Tibial artery (tissue), 4 donors: ENCODE measurements at regions not wholly inside any gene's neighbourhood (a gene's known extent, or its start where the extent isn't known, plus 50 kb on each side); places are given as distances from the start of the nearest gene placed in this dataset.

ENCODE experiments used
- DNase-seq, 2 donors: peaks; one replicate each; pipeline ENCODE4 v3.0.0-alpha.2; 2019
- H3K27ac ChIP-seq, 2 donors: fragments of 200-600 bp; sonication (generic) in 1 of 2; 1 replicate in 1 of 2; 2 replicates in 1 of 2; pipeline ENCODE4 v1.5.1; 2018 to 2019; ENCODE audit warnings: mild to moderate bottlenecking in 1 of 2
- H3K27me3 ChIP-seq, 2 donors: fragments of 200-600 bp; sonication (generic) in 1 of 2; one replicate each; pipeline versions ENCODE4 v1.5.1 to v1.6.0; 2016 to 2019
- H3K36me3 ChIP-seq, 3 donors: fragments of 200-600 bp; sonication (generic) in 2 of 3; one replicate each; pipeline ENCODE4 v1.5.1; 2016 to 2019; ENCODE audit warnings: mild to moderate bottlenecking in 2 of 3
- H3K4me1 ChIP-seq, 4 donors: fragments of 200-600 bp; sonication (generic) in 2 of 4; 1 replicate in 3 of 4; 2 replicates in 1 of 4; pipeline ENCODE4 v1.5.1; 2016 to 2019
- H3K4me3 ChIP-seq, 2 donors: fragments of 200-600 bp; sonication (generic) in 1 of 2; 1 replicate in 1 of 2; 2 replicates in 1 of 2; pipeline ENCODE4 v1.5.1; 2018 to 2019; ENCODE audit warnings: mild to moderate bottlenecking in 2 of 2
- H3K9me3 ChIP-seq, 3 donors: fragments of 200-600 bp; sonication (generic) in 1 of 3; one replicate each; pipeline ENCODE4 v1.5.1; 2016 to 2019
- intact Hi-C: fragments of 100-400 bp; cut with DNase I; formaldehyde crosslinking; loops from one replicate; pipeline ENCODE4 v1.15.0; 2023; ENCODE audit warnings: low total_unique reads
- TF ChIP-seq, protein P1 (sequence below), 2 experiments: fragments of 200-600 bp in 1 of 2; fragments of 450-650 bp in 1 of 2; IDR thresholded peaks; one replicate each; pipeline ENCODE4 v1.5.1; 2017 to 2019; ENCODE audit warnings: antibody characterized with exemption in 2 of 2, mild to moderate bottlenecking in 1 of 2, moderate library complexity in 1 of 2

DNA sequence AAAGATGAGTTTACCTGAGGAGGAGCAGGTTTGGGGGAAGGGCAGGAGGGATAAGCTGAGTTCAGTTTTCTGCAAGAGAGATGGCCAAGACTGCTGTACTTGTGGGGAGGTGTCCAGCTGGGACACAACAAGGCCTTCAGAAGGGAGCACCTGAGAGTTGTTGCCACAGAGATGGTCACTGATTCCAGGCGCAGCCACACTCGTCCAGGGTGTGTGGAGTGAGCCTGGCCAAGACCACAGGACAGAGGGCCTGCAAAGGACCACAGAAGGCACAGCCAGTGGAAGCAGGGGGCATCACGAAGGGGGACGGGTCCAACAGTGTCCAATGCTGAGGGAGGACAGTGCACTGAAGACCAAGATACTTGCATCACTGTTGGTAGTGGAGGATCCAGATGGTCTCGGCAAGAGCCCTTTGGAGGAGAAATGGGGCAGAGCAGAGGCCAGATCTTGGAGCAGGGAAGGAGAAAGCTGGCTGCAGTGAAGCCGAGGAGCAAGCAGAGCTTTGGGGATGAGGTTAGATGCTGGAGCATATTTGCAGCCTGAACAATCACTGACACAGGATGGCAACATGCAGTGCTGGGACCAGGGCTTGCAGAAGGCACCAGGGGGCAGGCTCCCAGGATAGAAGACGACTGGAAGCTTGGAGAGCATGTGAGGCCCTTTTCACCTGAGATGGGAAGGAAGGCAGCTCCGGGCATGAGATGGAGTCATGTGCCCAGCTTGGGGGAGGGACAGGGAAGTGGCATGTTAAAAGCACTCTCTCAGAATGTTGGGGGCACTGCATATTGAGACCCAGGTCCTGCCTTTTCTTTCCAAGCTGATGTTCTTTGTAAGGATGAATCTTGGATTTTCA is 214.0 kb downstream of the CYP26B1 start:
- no peaks in the 10 kb centered on the region for H3K27me3 ChIP-seq
- intact Hi-C loops, result no loop called here
- peak in 1 of 2 donors; percentile 64 for DNase-seq
- peaks cover 0 to 30% (median 21%) of the 10 kb centered on the region in 4 donors for H3K4me1 ChIP-seq
- no peak overlapping the region for H3K4me3 ChIP-seq
- H3K9me3 ChIP-seq, result no peaks in the 10 kb centered on the region
- TF ChIP-seq, protein P1, sequence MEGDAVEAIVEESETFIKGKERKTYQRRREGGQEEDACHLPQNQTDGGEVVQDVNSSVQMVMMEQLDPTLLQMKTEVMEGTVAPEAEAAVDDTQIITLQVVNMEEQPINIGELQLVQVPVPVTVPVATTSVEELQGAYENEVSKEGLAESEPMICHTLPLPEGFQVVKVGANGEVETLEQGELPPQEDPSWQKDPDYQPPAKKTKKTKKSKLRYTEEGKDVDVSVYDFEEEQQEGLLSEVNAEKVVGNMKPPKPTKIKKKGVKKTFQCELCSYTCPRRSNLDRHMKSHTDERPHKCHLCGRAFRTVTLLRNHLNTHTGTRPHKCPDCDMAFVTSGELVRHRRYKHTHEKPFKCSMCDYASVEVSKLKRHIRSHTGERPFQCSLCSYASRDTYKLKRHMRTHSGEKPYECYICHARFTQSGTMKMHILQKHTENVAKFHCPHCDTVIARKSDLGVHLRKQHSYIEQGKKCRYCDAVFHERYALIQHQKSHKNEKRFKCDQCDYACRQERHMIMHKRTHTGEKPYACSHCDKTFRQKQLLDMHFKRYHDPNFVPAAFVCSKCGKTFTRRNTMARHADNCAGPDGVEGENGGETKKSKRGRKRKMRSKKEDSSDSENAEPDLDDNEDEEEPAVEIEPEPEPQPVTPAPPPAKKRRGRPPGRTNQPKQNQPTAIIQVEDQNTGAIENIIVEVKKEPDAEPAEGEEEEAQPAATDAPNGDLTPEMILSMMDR (IDR thresholded peaks at IDR 0.05), result no peak
- peak overlapping the region in 1 of 2 donors; percentile 73 for H3K27ac ChIP-seq
- H3K36me3 ChIP-seq, result no peaks in the 10 kb centered on the region

DNA sequence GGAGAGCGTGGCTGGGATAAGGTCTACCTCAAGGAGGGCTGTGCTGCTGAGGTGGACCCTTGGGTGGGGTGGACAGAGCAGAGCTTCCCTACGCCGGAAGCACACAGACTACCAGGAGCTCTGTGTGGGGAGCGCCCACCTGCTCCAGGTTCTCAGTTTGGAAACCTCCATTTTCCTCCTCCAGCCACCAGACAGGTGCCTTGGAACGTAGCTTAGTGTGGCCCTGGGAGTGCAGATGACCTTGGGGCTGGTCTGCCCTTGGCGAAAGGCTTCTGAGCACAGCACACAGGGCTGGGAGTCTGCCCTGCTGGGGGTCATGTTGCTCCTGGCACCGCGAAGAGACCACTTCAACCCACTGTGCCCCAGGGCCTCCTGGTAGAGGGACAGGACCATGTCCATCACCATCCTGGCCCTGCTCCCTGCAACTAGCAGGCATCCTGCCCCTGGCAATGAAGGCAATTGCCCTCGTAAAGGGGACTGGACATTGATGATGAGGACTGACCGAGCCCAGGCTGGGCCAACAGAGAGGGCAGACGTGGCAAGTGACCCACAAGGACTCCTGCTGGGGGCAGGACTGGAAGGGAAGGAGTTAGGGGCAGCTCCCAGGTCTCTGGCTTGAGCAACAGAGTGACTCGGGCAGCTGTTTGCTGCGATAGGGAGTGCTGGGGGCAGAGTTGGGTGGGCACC is 214.7 kb downstream of the CYP26B1 start:
- DNase-seq, result peak in 1 of 2 donors; percentile 62
- intact Hi-C loops, result no loop called here

DNA sequence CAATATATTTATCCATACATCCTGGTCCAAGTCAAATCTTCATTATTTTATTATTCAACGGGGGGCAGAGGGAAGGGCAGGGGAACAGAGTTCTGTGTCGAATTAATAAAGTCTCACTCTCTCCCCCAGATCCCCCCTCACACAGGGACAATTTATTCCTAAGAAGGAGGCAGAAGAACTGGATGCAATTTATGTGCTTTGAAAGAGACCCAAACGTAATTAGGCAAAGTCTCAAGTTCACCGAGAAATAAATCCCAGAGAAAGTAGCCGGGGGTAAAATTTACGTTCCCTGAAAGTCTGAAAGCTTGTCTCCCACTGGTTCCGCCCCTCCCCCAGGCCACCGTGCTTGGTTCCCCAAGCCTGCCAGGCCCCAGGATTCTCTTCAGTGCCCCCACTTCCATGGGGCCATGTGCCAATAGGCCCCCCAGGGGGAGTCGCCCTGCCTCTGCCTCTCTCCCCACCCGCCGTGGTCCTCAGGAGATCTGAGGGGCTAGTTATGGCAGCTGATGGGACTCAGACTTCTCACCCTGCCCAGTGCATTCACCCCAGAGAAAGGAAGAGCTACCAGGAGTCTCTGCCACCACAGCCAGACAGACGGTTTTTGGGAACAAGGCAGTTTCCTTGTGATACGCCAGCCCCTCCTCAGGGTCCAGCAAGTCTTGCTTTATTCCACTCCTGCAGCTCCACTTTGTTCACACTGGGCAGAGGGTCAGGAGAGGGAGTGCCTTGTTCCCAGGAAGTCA is 215.5 kb downstream of the CYP26B1 start:
- no peak overlapping the region for H3K27ac ChIP-seq
- intact Hi-C loops, result no loop called here
- no peaks in the 10 kb centered on the region for H3K9me3 ChIP-seq
- H3K36me3 ChIP-seq, result no peaks in the 10 kb centered on the region
- TF ChIP-seq, protein P1 (IDR thresholded peaks at IDR 0.05), result no peak
- H3K27me3 ChIP-seq, result no peaks in the 10 kb centered on the region
- peak in 1 of 2 donors; percentile 58 for DNase-seq
- no peak overlapping the region for H3K4me3 ChIP-seq
- H3K4me1 ChIP-seq, result peaks cover 0 to 28% (median 20%) of the 10 kb centered on the region in 4 donors

More for the DNA sequence above, 214.7 kb downstream of the CYP26B1 start:
- Histone ChIP-seq H3K27me3 (no peaks in the 10 kb centered on the region), H3K9me3 (no peaks in the 10 kb centered on the region), H3K36me3 (no peaks in the 10 kb centered on the region), H3K27ac (no peak overlapping the region), H3K4me3 (no peak overlapping the region), H3K4me1 (peaks cover 0 to 28% (median 20%) of the 10 kb centered on the region in 4 donors)
- TF ChIP-seq, protein P1 (IDR thresholded peaks at IDR 0.05), result no peak

DNA sequence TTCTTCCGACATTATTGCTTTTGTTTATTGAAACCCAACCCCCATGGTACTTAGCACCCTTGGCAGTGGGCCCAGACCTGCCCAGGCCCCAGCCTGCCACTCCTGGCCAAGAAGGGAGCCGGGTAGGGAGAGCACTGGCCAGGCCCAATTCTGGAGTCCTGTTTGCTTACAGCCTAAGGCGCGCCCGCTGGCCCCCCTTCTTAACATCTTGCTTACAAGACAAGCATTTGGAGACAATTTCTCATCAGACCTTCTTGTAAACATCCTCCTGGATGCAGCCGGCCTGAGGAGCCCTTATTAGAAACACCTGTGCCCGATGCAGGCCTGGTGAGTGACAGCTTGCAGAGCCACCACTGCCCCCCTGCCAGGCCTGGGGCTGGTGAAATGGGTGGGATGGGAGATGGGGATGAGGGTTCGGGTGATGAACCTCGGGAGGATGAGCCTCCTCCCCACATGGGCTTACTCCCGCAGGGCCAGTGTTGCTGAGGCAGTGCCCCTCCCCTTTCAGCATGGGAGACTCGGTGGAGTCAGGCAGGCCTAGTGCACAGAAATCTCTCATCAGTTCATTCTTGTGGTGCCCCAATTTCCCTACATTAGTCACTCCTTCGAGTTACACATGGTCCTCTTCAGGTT is 217.5 kb downstream of the CYP26B1 start:
- no peaks in the 10 kb centered on the region for H3K36me3 ChIP-seq
- H3K27ac ChIP-seq, result no peak overlapping the region
- no peaks in the 10 kb centered on the region for H3K27me3 ChIP-seq
- TF ChIP-seq, protein P1 (IDR thresholded peaks at IDR 0.05), result no peak
- peak in 1 of 2 donors; percentile 53 for DNase-seq
- intact Hi-C loops, result no loop called here
- no peak overlapping the region for H3K4me3 ChIP-seq
- H3K9me3 ChIP-seq, result no peaks in the 10 kb centered on the region
- peaks cover 0 to 13% (median 10%) of the 10 kb centered on the region in 4 donors for H3K4me1 ChIP-seq

DNA sequence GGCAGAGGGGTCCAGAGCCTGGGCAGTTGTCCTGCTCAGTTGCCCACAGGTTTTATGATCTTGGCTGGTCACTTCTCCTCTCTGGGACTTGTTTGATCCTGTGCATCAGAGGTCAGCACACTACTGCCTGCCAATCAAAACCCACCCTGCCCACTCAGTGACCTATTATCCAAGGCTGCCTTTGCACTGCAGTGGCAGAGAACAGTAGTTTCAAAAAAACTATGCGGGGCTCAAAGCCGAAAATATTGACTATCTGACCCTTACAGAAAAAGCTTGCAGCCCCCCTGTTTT is 218.2 kb downstream of the CYP26B1 start:
- Histone ChIP-seq H3K27ac (no peak overlapping the region), H3K36me3 (no peaks in the 10 kb centered on the region), H3K4me3 (no peak overlapping the region), H3K9me3 (no peaks in the 10 kb centered on the region), H3K27me3 (no peaks in the 10 kb centered on the region), H3K4me1 (peaks cover 0 to 6% (median 3%) of the 10 kb centered on the region in 4 donors)
- no peak for DNase-seq
- TF ChIP-seq, protein P1 (IDR thresholded peaks at IDR 0.05), result no peak
- intact Hi-C loops, result no loop called here
